Stimulated activated naive CD8-positive, alpha-beta T cell treated with anti-CD3 and anti-CD28 coated beads, Interleukin-15, amount 100 ng/mL, for 72 hours (primary cell): ENCODE measurements at regions not wholly inside any gene's neighbourhood (a gene's known extent, or its start where the extent isn't known, plus 50 kb on each side); places are given as distances from the start of the nearest gene placed in this dataset.
A peak's percentile ranks its signal among the peaks of the same experiment; 100 is the strongest.

ENCODE experiments used
- ATAC-seq: fragments of 150-1000 bp; cut with Tn5 transposase; 2 replicates; pipeline ENCODE4 v1.10.0; 2021; ENCODE audit warnings: mild to moderate bottlenecking, moderate library complexity
- DNase-seq, 2 donors: peaks; one replicate each; pipeline ENCODE4 v3.0.0; 2021 to 2022
- H3K27ac Mint-ChIP-seq, 2 donors: one replicate each; pipeline ENCODE4 v1.8.0; 2022; ENCODE audit warnings: mild to moderate bottlenecking in 2 of 2, mixed read lengths in 2 of 2, moderate library complexity in 2 of 2
- H3K27me3 Mint-ChIP-seq: one replicate; pipeline ENCODE4 v1.8.0; 2022; ENCODE audit warnings: mixed read lengths
- H3K4me1 Mint-ChIP-seq: one replicate; pipeline ENCODE4 v1.8.0; 2022; ENCODE audit warnings: mild to moderate bottlenecking, mixed read lengths
- H3K4me3 Mint-ChIP-seq, 2 donors: one replicate each; pipeline ENCODE4 v1.8.0; 2022; ENCODE audit warnings: mild to moderate bottlenecking in 2 of 2, mixed read lengths in 2 of 2, moderate library complexity in 1 of 2
- H3K9me3 Mint-ChIP-seq, 2 donors: one replicate each; pipeline ENCODE4 v1.8.0; 2022; ENCODE audit warnings: mixed read lengths in 2 of 2

GRCh38 chr2:120566331-120567035 lies 169.2 kb upstream of the GLI2 start:
- Mint-ChIP-seq H3K4me1 (no peaks in the 10 kb centered on the region), H3K27ac (no peak overlapping the region), H3K27me3 (no peaks in the 10 kb centered on the region), H3K4me3 (no peak overlapping the region), H3K9me3 (no peaks in the 10 kb centered on the region)
- DNase-seq, result no peak
- ATAC-seq, result no peak

- Mint-ChIP-seq H3K27ac (no peak overlapping the region), H3K4me3 (no peak overlapping the region), H3K27me3 (no peaks in the 10 kb centered on the region), H3K4me1 (no peaks in the 10 kb centered on the region), H3K9me3 (no peaks in the 10 kb centered on the region)
- DNase-seq, result no peak
- ATAC-seq, result no peak
Observed at GRCh38 chr2:120567128-120567527, 168.5 kb upstream of the GLI2 start.

- Mint-ChIP-seq H3K27ac (peak overlapping the region in 1 of 2 donors; percentile 87), H3K9me3 (no peaks in the 10 kb centered on the region), H3K27me3 (no peaks in the 10 kb centered on the region), H3K4me3 (no peak overlapping the region), H3K4me1 (no peaks in the 10 kb centered on the region)
- no peak for ATAC-seq
- no peak for DNase-seq
Observed at GRCh38 chr2:120568089-120568974, 167.3 kb upstream of the GLI2 start.

GRCh38 chr2:120568975-120569268 lies 166.7 kb upstream of the GLI2 start:
- H3K4me3 Mint-ChIP-seq, result no peak overlapping the region
- no peak for DNase-seq
- no peaks in the 10 kb centered on the region for H3K9me3 Mint-ChIP-seq
- H3K4me1 Mint-ChIP-seq, result no peaks in the 10 kb centered on the region
- H3K27ac Mint-ChIP-seq, result peak overlapping the region in 1 of 2 donors; percentile 87
- no peak for ATAC-seq
- no peaks in the 10 kb centered on the region for H3K27me3 Mint-ChIP-seq

GRCh38 chr2:120570001-120570400 lies 165.7 kb upstream of the GLI2 start:
- ATAC-seq (no peak), DNase-seq (no peak)
- no peaks in the 10 kb centered on the region for H3K4me1 Mint-ChIP-seq
- no peaks in the 10 kb centered on the region for H3K9me3 Mint-ChIP-seq
- H3K27me3 Mint-ChIP-seq, result peaks cover 7% of the 10 kb centered on the region
- H3K27ac Mint-ChIP-seq, result no peak overlapping the region
- H3K4me3 Mint-ChIP-seq, result no peak overlapping the region

GRCh38 chr2:120570546-120570945 lies 165.1 kb upstream of the GLI2 start:
- no peaks in the 10 kb centered on the region for H3K4me1 Mint-ChIP-seq
- H3K27ac Mint-ChIP-seq, result no peak overlapping the region
- no peak for ATAC-seq
- DNase-seq, result no peak
- H3K27me3 Mint-ChIP-seq, result peaks cover 13% of the 10 kb centered on the region
- no peaks in the 10 kb centered on the region for H3K9me3 Mint-ChIP-seq
- H3K4me3 Mint-ChIP-seq, result no peak overlapping the region

- DNase-seq, result no peak
- Mint-ChIP-seq H3K27ac (peak overlapping the region in 1 of 2 donors; percentile 49), H3K4me1 (no peaks in the 10 kb centered on the region), H3K4me3 (no peak overlapping the region), H3K9me3 (no peaks in the 10 kb centered on the region), H3K27me3 (peaks cover 19% of the 10 kb centered on the region)
- ATAC-seq, result no peak
Observed at GRCh38 chr2:120571015-120571728, 164.5 kb upstream of the GLI2 start.

GRCh38 chr2:120572226-120572625 lies 163.4 kb upstream of the GLI2 start:
- Mint-ChIP-seq H3K27me3 (peaks cover 27% of the 10 kb centered on the region), H3K4me1 (no peaks in the 10 kb centered on the region), H3K27ac (no peak overlapping the region), H3K9me3 (no peaks in the 10 kb centered on the region), H3K4me3 (no peak overlapping the region)
- DNase-seq (no peak), ATAC-seq (no peak)

- Mint-ChIP-seq H3K4me1 (no peaks in the 10 kb centered on the region), H3K4me3 (no peak overlapping the region), H3K27me3 (peaks cover 42% of the 10 kb centered on the region), H3K9me3 (no peaks in the 10 kb centered on the region), H3K27ac (no peak overlapping the region)
- DNase-seq, result no peak
- no peak for ATAC-seq
Observed at GRCh38 chr2:120574620-120575019, 161.0 kb upstream of the GLI2 start.

- Mint-ChIP-seq H3K27me3 (peaks cover 54% of the 10 kb centered on the region), H3K4me3 (no peak overlapping the region), H3K27ac (no peak overlapping the region), H3K4me1 (no peaks in the 10 kb centered on the region), H3K9me3 (no peaks in the 10 kb centered on the region)
- ATAC-seq (no peak), DNase-seq (no peak)
Observed at GRCh38 chr2:120575966-120576365, 159.7 kb upstream of the GLI2 start.

GRCh38 chr2:120576509-120577474 lies 158.9 kb upstream of the GLI2 start:
- peaks cover 62% of the 10 kb centered on the region for H3K27me3 Mint-ChIP-seq
- no peaks in the 10 kb centered on the region for H3K9me3 Mint-ChIP-seq
- H3K27ac Mint-ChIP-seq, result no peak overlapping the region
- H3K4me3 Mint-ChIP-seq, result no peak overlapping the region
- ATAC-seq (no peak), DNase-seq (no peak)
- H3K4me1 Mint-ChIP-seq, result no peaks in the 10 kb centered on the region

GRCh38 chr2:120577721-120578295 lies 157.9 kb upstream of the GLI2 start:
- no peak for DNase-seq
- H3K27me3 Mint-ChIP-seq, result peaks cover 65% of the 10 kb centered on the region
- no peak overlapping the region for H3K4me3 Mint-ChIP-seq

GRCh38 chr2:120578576-120579352 lies 156.9 kb upstream of the GLI2 start:
- ATAC-seq (no peak), DNase-seq (no peak)
- no peak overlapping the region for H3K4me3 Mint-ChIP-seq
- H3K27me3 Mint-ChIP-seq, result peaks cover 65% of the 10 kb centered on the region
- H3K27ac Mint-ChIP-seq, result no peak overlapping the region
- no peaks in the 10 kb centered on the region for H3K9me3 Mint-ChIP-seq
- no peaks in the 10 kb centered on the region for H3K4me1 Mint-ChIP-seq

More at GRCh38 chr2:120577721-120578295, 157.9 kb upstream of the GLI2 start:
- Mint-ChIP-seq H3K9me3 (no peaks in the 10 kb centered on the region), H3K27ac (no peak overlapping the region), H3K4me1 (no peaks in the 10 kb centered on the region)
- no peak for ATAC-seq
